ENCODE measurements at regions not wholly inside any gene's neighbourhood (a gene's known extent, or its start where the extent isn't known, plus 50 kb on each side); places are given as distances from the start of the nearest gene placed in this dataset.

GRCh38 chr4:11010624-11011023 is 326.1 kb upstream of the CLNK start:
- Histone ChIP-seq H3K9me3 (peaks cover 0 to 11% (median 0%) of the 10 kb centered on the region in 4 donors), H3K4me1 (no peaks in the 10 kb centered on the region), H3K27me3 (no peaks in the 10 kb centered on the region), H3K4me3 (no peak overlapping the region), H3K36me3 (no peaks in the 10 kb centered on the region), H3K27ac (no peak overlapping the region)
- WGBS, 2 donors = 94 to 95% methylated on average over 2 of the region's 2 CpGs
- DNase-seq (ENCODE audit: low spot score in 2 of 2) = no peak
- TF ChIP-seq EP300 (IDR thresholded peaks at IDR 0.05) (no peak), CTCF (IDR thresholded peaks at IDR 0.05) (no peak), POLR2A (IDR thresholded peaks at IDR 0.05) (no peak)

GRCh38 chr4:11009281-11009680 is 324.7 kb upstream of the CLNK start:
- Histone ChIP-seq H3K9me3 (peaks cover 0 to 11% (median 0%) of the 10 kb centered on the region in 4 donors), H3K4me3 (no peak overlapping the region), H3K36me3 (no peaks in the 10 kb centered on the region), H3K27me3 (no peaks in the 10 kb centered on the region), H3K27ac (no peak overlapping the region), H3K4me1 (no peaks in the 10 kb centered on the region)
- TF ChIP-seq POLR2A (IDR thresholded peaks at IDR 0.05) = no peak
- TF ChIP-seq CTCF (IDR thresholded peaks at IDR 0.05) = no peak
- no peak for TF ChIP-seq EP300 (IDR thresholded peaks at IDR 0.05)
- no peak for DNase-seq (ENCODE audit: low spot score in 2 of 2)
- WGBS, 2 donors = 78 to 80% methylated on average over 1 of the region's 1 CpG

- Histone ChIP-seq H3K4me1 (peaks cover 0 to 8% (median 0%) of the 10 kb centered on the region in 4 donors), H3K27ac (no peak overlapping the region), H3K4me3 (no peak overlapping the region), H3K36me3 (no peaks in the 10 kb centered on the region), H3K27me3 (no peaks in the 10 kb centered on the region), H3K9me3 (peaks cover 0 to 11% (median 0%) of the 10 kb centered on the region in 4 donors)
- no peak for DNase-seq (ENCODE audit: low spot score in 2 of 2)
- no peak for TF ChIP-seq CTCF (IDR thresholded peaks at IDR 0.05)
- TF ChIP-seq EP300 (IDR thresholded peaks at IDR 0.05) = no peak
- TF ChIP-seq POLR2A (IDR thresholded peaks at IDR 0.05) = no peak
- 87 to 91% methylated on average over 4 of the region's 4 CpGs for WGBS, 2 donors
These were observed 320.7 kb upstream of the CLNK start for GRCh38 chr4:11005300-11005699.

- H3K36me3 ChIP-seq = no peaks in the 10 kb centered on the region
- no peak for DNase-seq (ENCODE audit: low spot score in 2 of 2)
- no peak overlapping the region for H3K4me3 ChIP-seq
- peaks cover 0 to 13% (median 0%) of the 10 kb centered on the region in 4 donors for H3K4me1 ChIP-seq
- no peak overlapping the region for H3K27ac ChIP-seq
- WGBS, 2 donors = 87 to 92% methylated on average over 6 of the region's 6 CpGs
- H3K9me3 ChIP-seq = peaks cover 0 to 11% (median 0%) of the 10 kb centered on the region in 4 donors
- no peak for TF ChIP-seq CTCF (IDR thresholded peaks at IDR 0.05)
- TF ChIP-seq EP300 (IDR thresholded peaks at IDR 0.05) = no peak
- no peak for TF ChIP-seq POLR2A (IDR thresholded peaks at IDR 0.05)
- no peaks in the 10 kb centered on the region for H3K27me3 ChIP-seq
These were observed 320.2 kb upstream of the CLNK start for GRCh38 chr4:11004818-11005217.

- Histone ChIP-seq H3K27ac (no peak overlapping the region), H3K36me3 (no peaks in the 10 kb centered on the region), H3K4me1 (peaks cover 0 to 21% (median 0%) of the 10 kb centered on the region in 4 donors), H3K9me3 (peaks cover 0 to under 1% (median 0%) of the 10 kb centered on the region in 4 donors), H3K4me3 (no peak overlapping the region), H3K27me3 (no peaks in the 10 kb centered on the region)
- DNase-seq (ENCODE audit: low spot score in 2 of 2) = no peak
- TF ChIP-seq CTCF (IDR thresholded peaks at IDR 0.05) (no peak), POLR2A (IDR thresholded peaks at IDR 0.05) (no peak), EP300 (IDR thresholded peaks at IDR 0.05) (no peak)
- 79 to 89% methylated on average over 2 of the region's 2 CpGs for WGBS, 2 donors
These were observed 318.4 kb upstream of the CLNK start for GRCh38 chr4:11002961-11003360.

Data from tibial nerve (tissue), 4 donors.